Breast epithelium (tissue), 3 donors: ENCODE measurements at regions not wholly inside any gene's neighbourhood (a gene's known extent, or its start where the extent isn't known, plus 50 kb on each side); places are given as distances from the start of the nearest gene placed in this dataset.

Experiments used
- CTCF ChIP-seq, 3 donors: fragments of 450-650 bp; IDR thresholded peaks; one replicate each; pipeline ENCODE4 v1.5.1; 2016 to 2017; ENCODE audit warnings: antibody characterized with exemption in 3 of 3, mild to moderate bottlenecking in 3 of 3, moderate library complexity in 3 of 3
- POLR2A ChIP-seq: fragments of 450-650 bp; IDR thresholded peaks from one replicate; pipeline ENCODE4 v1.6.1; 2016; ENCODE audit warnings: antibody characterized with exemption, mild to moderate bottlenecking, moderate library complexity
- POLR2AphosphoS5 ChIP-seq, 3 donors: sonication (generic); formaldehyde crosslinking; IDR thresholded peaks; one replicate each; pipeline ENCODE4 v1.6.1; 2017; ENCODE audit warnings: antibody characterized with exemption in 3 of 3

DNA sequence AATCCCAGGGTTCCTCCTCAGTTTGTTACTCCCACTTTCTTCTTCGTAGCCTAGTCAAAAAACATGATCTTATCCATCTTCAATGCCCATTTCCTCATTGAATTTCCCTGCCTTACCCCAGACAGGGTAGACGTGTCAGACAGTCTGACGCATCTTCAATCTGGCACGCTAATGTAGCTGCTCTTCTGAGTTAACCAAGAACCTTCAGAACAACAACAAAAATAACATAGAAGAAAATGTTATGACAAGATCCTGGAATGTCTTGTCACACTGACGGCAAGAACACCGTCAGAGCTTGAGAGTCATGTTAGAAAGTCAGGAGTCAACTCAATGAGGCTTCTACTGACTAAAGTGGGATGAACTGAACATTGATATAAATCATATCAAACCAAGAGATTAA lies 122.7 kb upstream of the SPDL1 start:
- TF ChIP-seq CTCF (IDR thresholded peaks at IDR 0.05) (no peak), POLR2A (no peak), POLR2AphosphoS5 (IDR thresholded peaks at IDR 0.05) (no peak)
